Activated T-cell treated with anti-CD3 and anti-CD28 coated beads, Interleukin-2, amount 50 U/mL, for 72 hours (primary cell): ENCODE measurements at regions not wholly inside any gene's neighbourhood (a gene's known extent, or its start where the extent isn't known, plus 50 kb on each side); places are given as distances from the start of the nearest gene placed in this dataset.

ENCODE experiments used
- ATAC-seq, 2 donors: fragments of 150-1000 bp; cut with Tn5 transposase; replicated peaks in 1 of 2; 2 replicates each; pipeline ENCODE4 v1.10.0; 2021; ENCODE audit warnings: moderate library complexity in 2 of 2, mild to moderate bottlenecking in 1 of 2
- DNase-seq, 2 donors: peaks; one replicate each; pipeline ENCODE4 v3.0.0; 2021 to 2022; ENCODE audit warnings: mixed read lengths in 1 of 2
- H3K27ac Mint-ChIP-seq: one replicate; pipeline ENCODE4 v1.8.0; 2022; ENCODE audit warnings: mild to moderate bottlenecking, moderate library complexity, mixed read lengths
- H3K27me3 Mint-ChIP-seq: one replicate; pipeline ENCODE4 v1.8.0; 2022; ENCODE audit warnings: low read depth, mixed read lengths
- H3K36me3 Mint-ChIP-seq, 2 donors: one replicate each; pipeline ENCODE4 v1.8.0; 2022; ENCODE audit warnings: mixed read lengths in 2 of 2, mild to moderate bottlenecking in 1 of 2; ENCODE audit not compliant: insufficient read depth in 2 of 2
- H3K4me1 Mint-ChIP-seq: one replicate; pipeline ENCODE4 v1.8.0; 2022; ENCODE audit warnings: low read depth, mixed read lengths
- H3K4me3 Mint-ChIP-seq, 2 donors: one replicate each; pipeline ENCODE4 v1.8.0; 2022; ENCODE audit warnings: mild to moderate bottlenecking in 2 of 2, mixed read lengths in 2 of 2, moderate library complexity in 2 of 2
- H3K9me3 Mint-ChIP-seq, 2 donors: one replicate each; pipeline ENCODE4 v1.8.0; 2022; ENCODE audit warnings: mixed read lengths in 2 of 2

DNA sequence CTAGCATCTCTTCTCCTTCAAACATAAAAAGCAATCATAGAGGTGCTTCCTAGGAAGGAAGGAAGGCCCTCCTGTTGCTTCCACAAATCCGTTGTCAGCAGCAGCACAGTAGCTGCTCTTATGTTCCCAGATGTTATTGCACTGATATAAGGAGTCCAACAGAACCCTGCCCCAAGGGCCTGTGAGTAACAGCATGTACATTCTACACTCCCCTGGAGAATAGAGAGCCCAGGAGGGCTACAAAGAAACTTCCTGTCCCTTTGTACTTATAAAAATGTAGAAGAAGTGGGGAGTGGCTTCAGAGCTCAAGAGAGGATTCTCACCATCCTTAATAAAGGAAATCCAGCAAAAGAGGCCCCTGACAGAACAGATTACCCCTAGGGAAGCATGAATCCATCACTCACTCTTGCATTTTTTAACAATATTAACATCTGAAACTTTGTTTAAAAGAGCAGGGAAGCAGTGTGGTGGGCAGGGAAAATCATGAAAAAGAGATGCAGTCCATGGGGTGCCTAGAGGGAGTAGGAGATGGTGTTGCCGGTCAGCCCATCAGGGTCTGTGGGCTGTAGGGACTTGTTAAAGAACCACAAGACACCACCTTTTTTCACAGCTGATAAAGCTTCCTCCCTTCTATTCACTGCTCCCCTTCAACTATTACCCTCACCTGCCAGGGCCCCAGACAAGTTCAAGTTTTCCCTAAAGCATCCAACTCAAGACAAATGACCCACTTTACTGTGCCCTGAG is 104.5 kb upstream of the ADGRF1 start:
- H3K27me3 Mint-ChIP-seq: peaks cover 9% of the 10 kb centered on the region
- no peaks in the 10 kb centered on the region for H3K4me1 Mint-ChIP-seq
- no peaks in the 10 kb centered on the region for H3K36me3 Mint-ChIP-seq
- no peak overlapping the region for H3K4me3 Mint-ChIP-seq
- H3K9me3 Mint-ChIP-seq: no peaks in the 10 kb centered on the region
- no peak overlapping the region for H3K27ac Mint-ChIP-seq
- DNase-seq: no peak
- no peak for ATAC-seq

DNA sequence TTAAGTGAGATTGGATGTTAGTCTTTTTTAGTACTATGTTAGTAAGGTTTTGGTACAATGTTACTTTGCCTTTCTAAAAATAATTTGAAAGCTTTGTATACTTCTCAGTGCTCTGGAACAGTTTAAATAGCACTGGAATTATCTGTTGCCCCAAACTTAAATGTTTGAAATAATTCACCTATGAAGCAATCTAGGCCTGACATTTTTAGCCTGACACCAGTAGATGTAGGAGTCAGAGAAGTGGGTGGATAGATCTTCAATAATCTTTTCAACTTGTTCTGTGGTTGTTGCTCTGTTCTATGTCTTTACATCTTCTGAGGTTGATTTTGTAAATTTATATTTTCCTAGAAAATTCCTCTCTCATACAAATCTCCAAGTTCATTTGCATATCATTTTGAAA is 103.1 kb upstream of the ADGRF1 start:
- no peak overlapping the region for H3K4me3 Mint-ChIP-seq
- peaks cover 9% of the 10 kb centered on the region for H3K27me3 Mint-ChIP-seq
- H3K9me3 Mint-ChIP-seq: no peaks in the 10 kb centered on the region
- H3K27ac Mint-ChIP-seq: no peak overlapping the region
- H3K36me3 Mint-ChIP-seq: no peaks in the 10 kb centered on the region
- H3K4me1 Mint-ChIP-seq: no peaks in the 10 kb centered on the region
- DNase-seq: no peak
- no peak for ATAC-seq

DNA sequence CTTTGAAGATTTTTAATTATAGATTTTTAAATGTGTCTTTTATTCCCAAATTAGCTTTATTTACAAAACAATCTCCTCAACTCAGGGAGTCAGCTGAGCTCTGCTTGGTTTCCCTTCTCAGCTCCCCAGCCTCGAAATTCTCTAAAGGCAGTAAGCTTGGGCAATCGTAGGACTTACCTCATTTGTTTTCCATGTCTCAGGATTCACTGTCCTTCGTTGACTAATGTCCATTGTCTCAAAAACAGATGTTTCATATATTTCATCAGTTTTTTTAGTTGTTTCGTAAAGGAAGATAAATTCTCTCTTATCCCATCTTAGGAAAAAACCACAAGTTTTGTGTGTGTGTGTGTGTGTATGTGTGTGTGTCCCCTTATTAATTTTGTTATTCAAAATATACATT is 102.2 kb upstream of the ADGRF1 start:
- no peaks in the 10 kb centered on the region for H3K36me3 Mint-ChIP-seq
- no peaks in the 10 kb centered on the region for H3K9me3 Mint-ChIP-seq
- H3K27me3 Mint-ChIP-seq: peaks cover 2% of the 10 kb centered on the region
- H3K4me1 Mint-ChIP-seq: no peaks in the 10 kb centered on the region
- DNase-seq: no peak
- H3K27ac Mint-ChIP-seq: no peak overlapping the region
- ATAC-seq: no peak
- no peak overlapping the region for H3K4me3 Mint-ChIP-seq

DNA sequence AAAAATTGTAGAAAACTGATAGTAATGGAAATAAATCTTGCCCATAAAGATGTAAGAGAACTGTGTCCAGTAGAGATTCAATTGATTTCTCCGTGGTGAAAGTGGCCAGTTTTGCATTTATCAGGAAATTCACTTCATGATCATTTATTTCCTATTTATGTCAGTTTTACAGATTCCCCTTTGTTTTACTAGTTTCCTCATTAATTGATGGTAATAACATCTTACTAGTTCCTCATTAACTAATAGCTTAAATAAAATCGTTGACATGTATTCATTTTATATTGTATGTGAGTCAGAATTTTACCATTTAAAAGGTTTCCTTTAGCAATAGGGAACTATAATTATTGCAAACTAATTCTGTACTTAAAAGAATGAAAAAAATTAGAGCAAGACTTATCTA is 99.8 kb upstream of the ADGRF1 start:
- Mint-ChIP-seq H3K4me1 (peaks cover 10% of the 10 kb centered on the region), H3K27ac (no peak overlapping the region), H3K4me3 (no peak overlapping the region), H3K36me3 (no peaks in the 10 kb centered on the region), H3K9me3 (peaks cover 0 to 2% of the 10 kb centered on the region in 2 donors), H3K27me3 (no peaks in the 10 kb centered on the region)
- ATAC-seq: no peak
- DNase-seq: no peak

DNA sequence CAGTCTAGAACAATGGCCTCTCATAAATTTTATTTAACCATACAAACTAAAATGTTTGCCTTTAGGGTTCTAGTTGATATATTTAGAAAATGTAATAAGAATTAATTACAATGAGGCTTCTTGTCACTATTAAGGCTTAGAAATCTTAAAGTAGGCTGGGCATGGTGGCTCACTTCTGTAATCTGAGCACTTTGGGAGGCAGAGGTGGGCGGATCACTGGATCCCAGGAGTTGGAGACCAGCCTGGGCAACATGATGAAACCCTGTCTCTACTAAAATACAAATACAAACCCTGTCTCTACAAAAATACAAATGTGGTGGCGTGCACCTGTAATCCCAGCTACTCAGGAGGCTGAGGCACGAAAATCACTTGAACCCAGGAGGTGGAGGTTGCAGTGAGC is 99.0 kb upstream of the ADGRF1 start:
- DNase-seq (no peak), ATAC-seq (no peak)
- Mint-ChIP-seq H3K36me3 (no peaks in the 10 kb centered on the region), H3K27ac (no peak overlapping the region), H3K9me3 (peaks cover 0 to 2% of the 10 kb centered on the region in 2 donors), H3K4me1 (peaks cover 10% of the 10 kb centered on the region), H3K27me3 (no peaks in the 10 kb centered on the region), H3K4me3 (no peak overlapping the region)

DNA sequence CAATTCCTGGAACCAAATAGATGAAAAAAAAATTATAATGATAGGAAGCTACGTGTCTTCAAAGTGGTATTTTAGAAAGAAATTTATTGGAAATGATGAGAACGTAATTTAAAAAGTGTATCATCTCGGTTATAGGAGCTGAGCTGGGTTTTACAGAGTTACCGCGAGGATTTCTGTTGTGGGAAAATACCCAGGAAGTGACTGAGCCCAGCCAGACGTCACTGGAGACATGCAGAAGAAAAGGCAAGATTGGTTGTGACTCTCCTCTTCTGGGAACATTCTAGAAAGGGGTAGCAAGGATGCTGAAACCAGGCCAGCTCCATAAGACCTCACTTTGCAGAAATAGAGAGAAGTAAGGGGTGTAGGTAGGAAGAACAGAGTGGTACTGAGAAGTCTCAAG is 95.9 kb upstream of the ADGRF1 start:
- Mint-ChIP-seq H3K4me1 (peaks cover 30% of the 10 kb centered on the region), H3K36me3 (no peaks in the 10 kb centered on the region), H3K27ac (peak overlapping the region; percentile 33), H3K27me3 (no peaks in the 10 kb centered on the region), H3K9me3 (peaks cover 0 to 2% of the 10 kb centered on the region in 2 donors), H3K4me3 (peak overlapping the region; percentile 2 to 45)
- DNase-seq (peak; percentile 4 to 19), ATAC-seq (peak; percentile 29 to 70)

DNA sequence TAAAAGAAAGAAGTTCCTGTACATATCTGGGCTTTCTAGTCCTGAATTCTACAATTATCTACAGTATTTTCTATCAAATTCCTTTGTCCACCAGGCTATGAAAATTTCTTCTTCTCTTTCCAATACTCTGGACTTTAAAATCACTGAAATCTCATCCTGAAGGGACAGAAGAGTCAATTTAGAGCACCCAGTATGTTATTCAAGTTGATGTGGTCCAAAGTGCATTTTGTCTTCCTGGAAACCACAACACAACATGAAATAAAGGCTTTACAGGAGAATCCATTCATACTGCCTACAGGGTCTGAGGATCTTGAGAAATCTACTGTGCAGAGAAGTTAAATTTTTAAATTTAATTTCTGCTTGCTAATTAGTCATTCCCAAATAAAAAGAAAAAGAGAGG is 94.9 kb upstream of the ADGRF1 start:
- no peak for ATAC-seq
- peaks cover 0 to 2% of the 10 kb centered on the region in 2 donors for H3K9me3 Mint-ChIP-seq
- no peaks in the 10 kb centered on the region for H3K36me3 Mint-ChIP-seq
- H3K4me3 Mint-ChIP-seq: no peak overlapping the region
- DNase-seq: no peak
- H3K27ac Mint-ChIP-seq: no peak overlapping the region
- peaks cover 30% of the 10 kb centered on the region for H3K4me1 Mint-ChIP-seq
- H3K27me3 Mint-ChIP-seq: no peaks in the 10 kb centered on the region

DNA sequence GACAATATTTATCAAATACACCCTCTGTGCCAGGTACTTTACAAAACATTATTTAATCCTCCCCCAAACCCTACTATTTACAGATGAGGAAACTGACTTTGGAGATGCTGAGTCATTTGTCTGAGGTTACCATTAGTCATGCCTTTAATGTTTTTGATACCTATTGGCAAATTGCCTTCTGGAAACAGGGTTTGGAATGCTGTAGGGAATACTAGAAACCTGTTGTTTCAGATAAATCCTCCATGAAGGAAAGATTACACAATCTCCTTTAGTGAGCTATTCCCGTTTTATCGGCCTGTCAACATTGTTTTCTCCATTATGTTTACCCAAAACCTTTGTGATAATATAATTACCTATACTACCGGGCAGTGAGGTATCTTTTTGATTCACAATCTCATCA is 93.6 kb upstream of the ADGRF1 start:
- Mint-ChIP-seq H3K4me3 (no peak overlapping the region), H3K27ac (no peak overlapping the region), H3K36me3 (no peaks in the 10 kb centered on the region)

DNA sequence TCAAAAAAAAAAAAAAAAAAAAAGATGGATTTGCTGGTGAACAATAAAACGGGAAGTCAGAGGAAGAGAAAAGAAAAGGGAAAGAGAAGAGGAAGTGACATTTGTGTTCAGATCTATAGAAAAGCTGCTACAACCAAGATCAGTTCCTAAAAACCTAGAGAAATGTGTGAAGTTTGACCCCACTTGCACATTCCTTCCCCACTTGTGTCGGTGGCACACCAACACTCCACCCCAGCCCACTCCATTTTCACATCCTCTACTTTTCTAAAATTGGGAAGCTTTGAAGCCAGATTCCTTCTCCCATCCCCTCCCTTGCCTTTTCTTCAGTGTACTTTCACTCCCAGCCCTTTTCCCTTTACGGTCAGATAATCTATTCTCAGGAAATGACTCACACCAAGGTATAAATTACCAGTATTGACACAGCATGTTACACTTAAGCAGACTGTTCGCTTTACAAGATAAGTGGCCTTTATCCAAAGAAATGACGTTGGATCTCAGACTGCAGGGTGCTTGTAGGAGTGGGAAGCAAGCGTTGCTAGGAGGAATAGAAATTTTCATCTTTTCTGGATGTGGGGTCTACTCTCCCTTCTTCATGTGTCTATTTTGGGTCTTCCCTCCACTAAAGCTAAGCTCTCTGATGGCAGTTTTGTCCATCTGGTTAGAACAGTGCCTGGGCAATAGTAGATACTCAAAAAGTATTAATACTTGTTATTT is 92.5 kb upstream of the ADGRF1 start:
- ATAC-seq (peak; percentile 43 to 48), DNase-seq (no peak)
- Mint-ChIP-seq H3K36me3 (no peaks in the 10 kb centered on the region), H3K4me1 (peaks cover 30% of the 10 kb centered on the region), H3K27me3 (peaks cover 8% of the 10 kb centered on the region), H3K27ac (peak overlapping the region; percentile 73), H3K9me3 (peaks cover 0 to 2% of the 10 kb centered on the region in 2 donors), H3K4me3 (peak overlapping the region in 1 of 2 donors; percentile 24)

More for the DNA sequence above, 93.6 kb upstream of the ADGRF1 start:
- H3K27me3 Mint-ChIP-seq: peaks cover 8% of the 10 kb centered on the region
- H3K4me1 Mint-ChIP-seq: peaks cover 30% of the 10 kb centered on the region
- peaks cover 0 to 2% of the 10 kb centered on the region in 2 donors for H3K9me3 Mint-ChIP-seq
- ATAC-seq: no peak
- no peak for DNase-seq

DNA sequence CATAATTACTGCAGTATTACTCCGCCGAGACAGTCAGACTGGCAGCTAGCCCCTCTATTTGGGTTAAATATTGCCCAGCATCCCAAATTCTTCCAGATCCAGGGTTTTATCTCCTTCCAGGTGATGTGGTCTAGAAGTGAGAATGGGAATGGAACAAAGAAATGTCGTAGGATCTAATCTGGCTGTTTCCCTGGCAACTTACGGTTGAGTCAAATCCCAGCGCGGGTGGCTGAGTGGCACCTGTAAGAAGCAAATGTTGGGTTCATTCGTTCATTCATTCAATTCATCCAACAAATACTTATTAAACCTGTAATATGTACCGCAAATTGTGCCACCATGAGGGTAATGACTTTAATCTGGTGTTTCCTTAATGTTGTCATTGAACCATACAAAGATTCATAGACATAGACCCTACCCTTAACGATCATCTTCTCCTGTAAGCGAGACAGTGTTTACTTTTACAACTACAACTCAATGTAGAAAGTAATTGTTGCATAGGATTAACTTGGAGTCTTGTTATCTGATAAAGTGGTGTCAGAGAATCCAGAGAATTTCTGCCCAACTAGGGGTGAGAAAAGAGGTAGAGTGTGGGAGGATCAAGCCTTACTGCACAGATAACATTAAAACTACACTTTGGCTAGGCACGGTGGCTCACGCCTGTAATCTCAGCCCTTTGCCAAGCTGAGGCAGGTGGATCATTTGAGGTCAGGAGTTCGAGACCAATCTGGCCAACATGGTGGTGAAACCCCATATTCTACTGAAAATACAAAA is 91.3 kb upstream of the ADGRF1 start:
- no peak for DNase-seq
- Mint-ChIP-seq H3K36me3 (no peaks in the 10 kb centered on the region), H3K27me3 (peaks cover 8% of the 10 kb centered on the region), H3K9me3 (no peaks in the 10 kb centered on the region), H3K4me3 (no peak overlapping the region), H3K4me1 (peaks cover 30% of the 10 kb centered on the region), H3K27ac (no peak overlapping the region)
- ATAC-seq: no peak

DNA sequence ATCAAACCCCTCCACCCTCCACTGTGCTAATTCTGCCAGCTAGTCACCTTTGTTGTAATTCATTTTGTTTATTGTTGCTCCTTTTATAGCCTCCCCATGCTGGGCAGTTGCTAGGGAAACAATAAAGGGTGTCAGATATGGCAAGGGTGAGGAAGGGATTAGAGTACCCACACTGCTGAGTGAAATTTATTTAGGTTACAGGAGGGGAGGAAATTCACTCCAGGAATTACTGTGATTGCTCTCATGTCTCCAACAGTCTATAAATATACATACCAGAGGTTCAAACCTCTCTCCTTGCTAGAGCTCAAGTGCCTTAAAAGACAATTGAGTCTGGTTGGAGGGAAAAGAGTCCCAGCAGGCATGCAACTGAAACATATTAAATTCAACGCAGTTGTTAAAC is 90.6 kb upstream of the ADGRF1 start:
- Mint-ChIP-seq H3K9me3 (no peaks in the 10 kb centered on the region), H3K4me3 (no peak overlapping the region), H3K27me3 (peaks cover 8% of the 10 kb centered on the region), H3K27ac (no peak overlapping the region), H3K4me1 (peaks cover 23% of the 10 kb centered on the region), H3K36me3 (no peaks in the 10 kb centered on the region)
- DNase-seq: no peak
- no peak for ATAC-seq

DNA sequence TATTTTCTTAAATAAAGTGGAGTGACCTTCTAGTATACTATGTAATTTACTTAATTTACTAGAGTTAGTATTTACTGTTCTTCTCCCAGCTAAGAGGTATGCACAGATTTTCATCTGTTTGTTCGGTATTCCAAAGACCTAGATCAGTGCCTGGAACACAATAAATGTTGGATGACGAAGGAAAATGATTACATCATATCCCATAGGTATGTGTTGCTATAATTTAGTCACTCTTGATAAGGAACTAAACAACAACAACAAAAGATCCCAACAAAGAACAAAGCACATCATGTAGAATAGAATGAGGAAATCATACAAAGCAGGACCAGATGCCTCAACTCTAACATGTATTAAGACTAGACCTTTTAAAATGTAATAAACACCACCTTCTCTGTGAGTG is 89.6 kb upstream of the ADGRF1 start:
- peaks cover 20% of the 10 kb centered on the region for H3K4me1 Mint-ChIP-seq
- ATAC-seq (no peak), DNase-seq (no peak)
- H3K27ac Mint-ChIP-seq: no peak overlapping the region
- H3K27me3 Mint-ChIP-seq: peaks cover 8% of the 10 kb centered on the region
- no peaks in the 10 kb centered on the region for H3K36me3 Mint-ChIP-seq
- no peak overlapping the region for H3K4me3 Mint-ChIP-seq
- H3K9me3 Mint-ChIP-seq: no peaks in the 10 kb centered on the region

DNA sequence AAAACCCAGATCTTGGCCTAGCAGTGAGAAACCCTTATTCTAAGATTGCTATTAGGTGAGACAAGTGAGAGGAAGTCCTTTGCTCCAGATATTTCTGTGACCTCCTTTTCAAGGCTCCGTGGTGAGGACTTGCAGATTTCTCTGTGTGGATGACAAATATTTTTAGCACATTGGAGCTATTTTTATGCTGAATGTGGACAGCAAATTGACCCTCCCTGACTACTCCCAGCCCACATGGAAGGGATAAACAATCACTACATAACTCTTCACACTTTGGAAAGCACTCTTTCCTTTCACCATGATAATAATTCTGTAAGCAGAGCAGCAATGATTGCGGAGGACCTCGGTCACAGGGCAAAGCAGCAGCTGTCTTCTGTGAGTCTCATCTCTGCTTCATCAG is 88.0 kb upstream of the ADGRF1 start:
- H3K27ac Mint-ChIP-seq: no peak overlapping the region
- DNase-seq (no peak), ATAC-seq (no peak)
- no peaks in the 10 kb centered on the region for H3K9me3 Mint-ChIP-seq
- H3K27me3 Mint-ChIP-seq: peaks cover 8% of the 10 kb centered on the region
- H3K4me1 Mint-ChIP-seq: peaks cover 12% of the 10 kb centered on the region
- H3K36me3 Mint-ChIP-seq: no peaks in the 10 kb centered on the region
- H3K4me3 Mint-ChIP-seq: no peak overlapping the region
